Sigmoid colon (tissue), 4 donors: ENCODE measurements at regions not wholly inside any gene's neighbourhood (a gene's known extent, or its start where the extent isn't known, plus 50 kb on each side); places are given as distances from the start of the nearest gene placed in this dataset.

ENCODE experiments used
- CTCF ChIP-seq, 4 experiments: fragments of 450-650 bp in 3 of 4; fragments of 200-600 bp in 1 of 4; IDR thresholded peaks; one replicate each; pipeline ENCODE4 v1.5.1; 2016 to 2019; ENCODE audit warnings: antibody characterized with exemption in 4 of 4, mild to moderate bottlenecking in 3 of 4, moderate library complexity in 2 of 4
- POLR2A ChIP-seq, 2 donors: fragments of 450-650 bp; IDR thresholded peaks; one replicate each; pipeline ENCODE4 v1.6.1; 2016; ENCODE audit warnings: antibody characterized with exemption in 2 of 2, mild to moderate bottlenecking in 2 of 2, moderate library complexity in 2 of 2
- POLR2AphosphoS5 ChIP-seq, 4 donors: sonication (generic); formaldehyde crosslinking; IDR thresholded peaks; one replicate each; pipeline ENCODE4 v1.6.1; 2017; ENCODE audit warnings: antibody characterized with exemption in 4 of 4

GRCh38 chr2:117068371-117068770 is 746.1 kb upstream of the DDX18 start:
- TF ChIP-seq CTCF (IDR thresholded peaks at IDR 0.05) (no peak), POLR2A (IDR thresholded peaks at IDR 0.05) (no peak), POLR2AphosphoS5 (IDR thresholded peaks at IDR 0.05) (no peak)
